Right atrium auricular region (tissue), 2 donors: ENCODE measurements at regions not wholly inside any gene's neighbourhood (a gene's known extent, or its start where the extent isn't known, plus 50 kb on each side); places are given as distances from the start of the nearest gene placed in this dataset.

Source experiments
- DNase-seq: peaks from one replicate; pipeline ENCODE4 v3.0.0-alpha.2; 2019; ENCODE audit warnings: low spot score
- H3K27ac ChIP-seq, 2 donors: fragments of 200-600 bp; sonication (generic); 1 replicate in 1 of 2; 2 replicates in 1 of 2; pipeline ENCODE4 v1.5.1; 2016 to 2019
- H3K27me3 ChIP-seq, 2 donors: fragments of 200-600 bp; sonication (generic); one replicate each; pipeline versions ENCODE4 v1.5.1 to v1.6.0; 2017 to 2019
- H3K36me3 ChIP-seq: fragments of 200-600 bp; sonication (generic); one replicate; pipeline ENCODE4 v1.5.1; 2016
- H3K4me1 ChIP-seq, 2 donors: fragments of 200-600 bp; sonication (generic); one replicate each; pipeline versions ENCODE4 v1.5.1 to v1.6.0; 2017 to 2019
- H3K4me3 ChIP-seq, 2 donors: fragments of 200-600 bp; sonication (generic); 1 replicate in 1 of 2; 2 replicates in 1 of 2; pipeline ENCODE4 v1.5.1; 2017 to 2019; ENCODE audit warnings: mild to moderate bottlenecking in 1 of 2, moderate library complexity in 1 of 2
- H3K9me3 ChIP-seq, 2 donors: fragments of 200-600 bp; sonication (generic); one replicate each; pipeline ENCODE4 v1.5.1; 2019
- TF ChIP-seq, protein P1 (sequence below), 2 donors: fragments of 200-600 bp; sonication (generic); IDR thresholded peaks; one replicate each; pipeline ENCODE4 v1.5.1; 2019; ENCODE audit warnings: antibody characterized with exemption in 2 of 2

DNA sequence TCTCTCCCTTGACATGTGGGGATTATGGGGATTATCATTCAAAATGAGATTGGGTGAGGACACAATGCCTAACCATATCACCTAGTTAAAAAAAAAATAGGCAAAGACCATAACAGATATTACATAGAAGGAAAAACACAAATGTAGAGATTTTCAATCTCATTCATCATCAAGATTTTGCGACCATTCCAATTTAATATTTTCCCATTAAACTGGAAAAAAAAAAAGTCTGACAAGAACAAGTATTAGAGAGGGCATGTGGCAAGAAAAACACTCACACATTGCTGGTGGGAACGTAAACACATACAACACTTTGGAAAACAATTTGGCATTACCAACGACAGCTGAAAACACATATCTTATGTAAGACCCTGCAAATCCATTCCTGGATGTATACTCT is 71.0 kb upstream of the MYCN start:
- H3K36me3 ChIP-seq, result no peaks in the 10 kb centered on the region
- H3K4me3 ChIP-seq, result no peak overlapping the region
- no peak for DNase-seq
- no peaks in the 10 kb centered on the region for H3K4me1 ChIP-seq
- H3K9me3 ChIP-seq, result peaks cover 0 to 8% of the 10 kb centered on the region in 2 donors
- H3K27ac ChIP-seq, result no peak overlapping the region
- H3K27me3 ChIP-seq, result no peaks in the 10 kb centered on the region
- TF ChIP-seq, protein P1, sequence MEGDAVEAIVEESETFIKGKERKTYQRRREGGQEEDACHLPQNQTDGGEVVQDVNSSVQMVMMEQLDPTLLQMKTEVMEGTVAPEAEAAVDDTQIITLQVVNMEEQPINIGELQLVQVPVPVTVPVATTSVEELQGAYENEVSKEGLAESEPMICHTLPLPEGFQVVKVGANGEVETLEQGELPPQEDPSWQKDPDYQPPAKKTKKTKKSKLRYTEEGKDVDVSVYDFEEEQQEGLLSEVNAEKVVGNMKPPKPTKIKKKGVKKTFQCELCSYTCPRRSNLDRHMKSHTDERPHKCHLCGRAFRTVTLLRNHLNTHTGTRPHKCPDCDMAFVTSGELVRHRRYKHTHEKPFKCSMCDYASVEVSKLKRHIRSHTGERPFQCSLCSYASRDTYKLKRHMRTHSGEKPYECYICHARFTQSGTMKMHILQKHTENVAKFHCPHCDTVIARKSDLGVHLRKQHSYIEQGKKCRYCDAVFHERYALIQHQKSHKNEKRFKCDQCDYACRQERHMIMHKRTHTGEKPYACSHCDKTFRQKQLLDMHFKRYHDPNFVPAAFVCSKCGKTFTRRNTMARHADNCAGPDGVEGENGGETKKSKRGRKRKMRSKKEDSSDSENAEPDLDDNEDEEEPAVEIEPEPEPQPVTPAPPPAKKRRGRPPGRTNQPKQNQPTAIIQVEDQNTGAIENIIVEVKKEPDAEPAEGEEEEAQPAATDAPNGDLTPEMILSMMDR (IDR thresholded peaks at IDR 0.05), result no peak

DNA sequence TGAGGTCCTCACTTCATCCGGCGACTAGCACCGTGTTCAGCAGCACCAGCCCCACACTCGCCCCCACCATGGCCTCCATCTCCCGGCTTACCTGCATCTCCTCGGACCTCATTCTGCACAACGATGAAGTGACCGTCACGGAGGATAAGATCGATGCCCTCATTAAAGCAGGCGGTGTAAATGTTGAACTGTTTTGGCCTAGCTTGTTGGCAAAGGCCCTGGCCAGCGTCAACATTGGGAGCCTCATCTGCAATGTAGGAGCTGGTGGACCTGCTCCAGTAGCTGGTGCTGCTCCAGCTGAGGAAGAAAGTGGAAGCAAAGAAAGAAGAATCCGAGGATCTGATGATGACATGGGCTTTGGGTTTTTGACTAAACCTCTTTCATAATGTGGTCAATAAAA is 70.5 kb upstream of the MYCN start:
- TF ChIP-seq, protein P1 (IDR thresholded peaks at IDR 0.05), result no peak
- H3K4me1 ChIP-seq, result no peaks in the 10 kb centered on the region
- no peaks in the 10 kb centered on the region for H3K27me3 ChIP-seq

DNA sequence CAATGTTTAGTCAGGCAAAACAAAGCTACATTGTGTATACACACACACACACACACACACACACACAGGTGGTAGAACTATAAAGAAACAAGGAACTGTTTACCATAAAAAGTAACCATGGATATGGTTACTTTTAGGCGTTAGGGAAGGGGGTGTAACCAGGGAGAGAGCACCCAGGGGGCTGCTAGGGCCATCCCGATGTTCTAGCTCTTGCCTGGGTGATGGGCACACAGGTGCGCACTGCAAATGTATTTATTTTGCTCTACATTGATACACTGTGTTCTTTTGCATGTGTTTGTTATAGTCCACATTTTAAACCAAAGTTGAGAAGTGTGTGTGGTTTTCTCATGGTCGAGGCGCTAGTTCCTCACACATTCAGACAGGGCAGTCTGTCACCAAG is 69.8 kb upstream of the MYCN start:
- Histone ChIP-seq H3K27me3 (no peaks in the 10 kb centered on the region), H3K4me1 (no peaks in the 10 kb centered on the region), H3K9me3 (peaks cover 0 to 8% of the 10 kb centered on the region in 2 donors), H3K4me3 (no peak overlapping the region), H3K27ac (no peak overlapping the region), H3K36me3 (no peaks in the 10 kb centered on the region)
- no peak for DNase-seq
- TF ChIP-seq, protein P1 (IDR thresholded peaks at IDR 0.05), result no peak

More for the DNA sequence above, 70.5 kb upstream of the MYCN start:
- Histone ChIP-seq H3K36me3 (no peaks in the 10 kb centered on the region), H3K27ac (no peak overlapping the region), H3K9me3 (peaks cover 0 to 8% of the 10 kb centered on the region in 2 donors), H3K4me3 (no peak overlapping the region)
- DNase-seq, result no peak

DNA sequence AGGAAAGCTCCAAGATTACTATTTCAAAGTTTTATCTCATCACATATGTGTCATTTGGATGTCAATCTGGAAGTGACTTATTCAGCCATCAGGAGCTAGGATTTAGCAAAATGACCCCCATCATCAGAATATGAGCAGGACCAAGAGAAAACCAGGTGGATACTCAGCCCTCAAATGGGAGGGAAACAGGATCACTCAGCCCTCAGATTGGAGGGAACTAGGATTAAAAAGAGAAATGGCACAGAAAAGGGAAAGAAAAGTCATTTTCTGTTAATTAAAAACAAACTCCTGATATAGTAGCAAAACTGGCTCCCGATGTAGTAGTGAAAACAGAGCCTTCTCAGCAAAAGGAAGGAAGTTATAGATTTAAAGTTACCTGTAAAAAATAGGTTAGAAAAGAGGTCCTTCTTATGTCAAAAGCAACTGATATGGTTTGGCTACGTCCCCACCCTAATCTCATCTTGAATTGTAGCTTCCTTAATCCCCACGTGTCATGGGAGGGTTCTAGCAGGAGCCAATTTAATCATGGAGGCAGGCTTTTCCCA is 69.0 kb upstream of the MYCN start:
- TF ChIP-seq, protein P1 (IDR thresholded peaks at IDR 0.05), result no peak
- DNase-seq, result no peak
- no peaks in the 10 kb centered on the region for H3K36me3 ChIP-seq

DNA sequence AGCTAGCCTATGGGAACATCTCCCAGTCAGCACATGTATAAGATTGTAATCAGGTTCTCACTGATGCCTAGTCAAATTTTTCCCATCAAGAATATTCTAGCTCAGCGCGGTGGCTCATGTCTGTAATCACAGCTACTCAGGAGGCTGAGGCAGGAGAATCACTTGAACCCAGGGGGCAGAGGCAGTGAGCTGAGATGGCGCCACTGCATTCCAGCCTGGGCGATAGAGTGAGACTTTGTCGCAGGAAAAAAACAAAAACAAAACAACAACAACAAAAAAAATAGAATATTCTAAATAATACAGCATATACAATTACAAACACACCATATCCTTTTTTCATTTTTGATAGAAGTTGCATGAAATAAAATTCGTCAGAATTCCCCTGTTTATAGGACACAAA is 67.5 kb upstream of the MYCN start:
- H3K9me3 ChIP-seq, result peaks cover 0 to 7% of the 10 kb centered on the region in 2 donors
- H3K4me1 ChIP-seq, result no peaks in the 10 kb centered on the region
- no peak overlapping the region for H3K4me3 ChIP-seq
- H3K27ac ChIP-seq, result no peak overlapping the region
- no peaks in the 10 kb centered on the region for H3K36me3 ChIP-seq
- TF ChIP-seq, protein P1 (IDR thresholded peaks at IDR 0.05), result no peak
- H3K27me3 ChIP-seq, result no peaks in the 10 kb centered on the region
- DNase-seq, result no peak

More for the DNA sequence above, 69.0 kb upstream of the MYCN start:
- Histone ChIP-seq H3K4me1 (no peaks in the 10 kb centered on the region), H3K27me3 (no peaks in the 10 kb centered on the region), H3K9me3 (peaks cover 0 to 8% of the 10 kb centered on the region in 2 donors), H3K4me3 (no peak overlapping the region), H3K27ac (no peak overlapping the region)

DNA sequence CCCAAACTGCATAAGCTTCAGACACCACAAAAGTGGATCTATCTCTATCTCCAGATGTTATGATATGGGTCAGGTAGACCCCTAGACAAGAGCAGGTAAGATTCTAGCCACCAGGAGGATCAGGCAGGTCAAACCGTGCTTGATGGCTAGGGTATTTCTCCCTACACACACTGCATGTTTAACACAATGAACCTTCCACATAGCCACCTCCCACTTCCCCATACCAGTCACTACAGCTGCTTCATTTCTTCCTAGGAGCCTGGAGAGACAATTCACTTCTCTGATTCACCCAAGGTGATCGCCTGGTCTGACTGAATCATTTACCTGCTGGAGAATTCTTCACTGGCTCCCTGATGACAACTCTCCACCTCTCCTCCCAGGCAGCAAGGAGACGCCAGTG is 66.0 kb upstream of the MYCN start:
- DNase-seq, result no peak
- Histone ChIP-seq H3K27me3 (no peaks in the 10 kb centered on the region), H3K4me3 (no peak overlapping the region), H3K9me3 (peaks cover 0 to 7% of the 10 kb centered on the region in 2 donors), H3K36me3 (no peaks in the 10 kb centered on the region), H3K27ac (no peak overlapping the region), H3K4me1 (no peaks in the 10 kb centered on the region)
- TF ChIP-seq, protein P1 (IDR thresholded peaks at IDR 0.05), result no peak
